RPMI7951 (cell line): ENCODE measurements at regions not wholly inside any gene's neighbourhood (a gene's known extent, or its start where the extent isn't known, plus 50 kb on each side); places are given as distances from the start of the nearest gene placed in this dataset.
"Not testable (repeated sequence)": the region's sequence is repeated elsewhere in the genome, so short reads cannot be mapped to it uniquely, and the experiment has no call there.

Experiments used
- DNase-seq: peaks from one replicate; pipeline ENCODE4 v3.0.0-alpha.2; 2012; ENCODE audit warnings: low read depth

GRCh38 chr5:18334949-18335348 is 700.7 kb downstream of the TAF11L14 start:
- no peak for DNase-seq

- no peak for DNase-seq
Observed at GRCh38 chr5:18354828-18355227, 720.6 kb downstream of the TAF11L14 start.

- no peak for DNase-seq
Observed at GRCh38 chr5:18357486-18357885, 723.2 kb downstream of the TAF11L14 start.

GRCh38 chr5:18366234-18366633 is 732.0 kb downstream of the TAF11L14 start:
- DNase-seq = no peak

- DNase-seq = no peak
Observed at GRCh38 chr5:18370531-18370930, 736.3 kb downstream of the TAF11L14 start.

- DNase-seq = no peak
Observed at GRCh38 chr5:18375641-18376040, 741.4 kb downstream of the TAF11L14 start.

GRCh38 chr5:18378066-18378465 is 743.8 kb downstream of the TAF11L14 start:
- no peak for DNase-seq

GRCh38 chr5:18379189-18379588 is 744.9 kb downstream of the TAF11L14 start:
- DNase-seq = no peak

- DNase-seq = no peak
Observed at GRCh38 chr5:18380729-18381362, 746.6 kb downstream of the TAF11L14 start.

GRCh38 chr5:18393565-18394442 is 759.5 kb downstream of the TAF11L14 start:
- DNase-seq = peak; percentile 43

- no peak for DNase-seq
Observed at GRCh38 chr5:18394443-18394804, 760.2 kb downstream of the TAF11L14 start.

GRCh38 chr5:18395126-18396110 is 761.2 kb downstream of the TAF11L14 start:
- DNase-seq = no peak

- no peak for DNase-seq
Observed at GRCh38 chr5:18397371-18397770, 763.1 kb downstream of the TAF11L14 start.

GRCh38 chr5:18397891-18398290 is 763.6 kb downstream of the TAF11L14 start:
- DNase-seq = no peak

- not testable (repeated sequence) for DNase-seq
Observed at GRCh38 chr5:18399461-18400327, 765.4 kb downstream of the TAF11L14 start.

GRCh38 chr5:18403141-18403540 is 768.9 kb downstream of the TAF11L14 start:
- no peak for DNase-seq

- DNase-seq = no peak
Observed at GRCh38 chr5:18403941-18404438, 769.7 kb downstream of the TAF11L14 start.

GRCh38 chr5:18420711-18421110 is 786.5 kb downstream of the TAF11L14 start:
- DNase-seq = no peak

- DNase-seq = no peak
Observed at GRCh38 chr5:18433336-18433735, 799.1 kb downstream of the TAF11L14 start.

- DNase-seq = no peak
Observed at GRCh38 chr5:18438126-18438525, 803.9 kb downstream of the TAF11L14 start.

GRCh38 chr5:18455521-18455920 is 821.3 kb downstream of the TAF11L14 start:
- DNase-seq = no peak
